ENCODE measurements at regions not wholly inside any gene's neighbourhood (a gene's known extent, or its start where the extent isn't known, plus 50 kb on each side); places are given as distances from the start of the nearest gene placed in this dataset.

- TF ChIP-seq CTCF (IDR thresholded peaks at IDR 0.05; ENCODE audit: low read depth, low read length, poor library complexity, severe bottlenecking), result no peak
- no peak for TF ChIP-seq EZH2phosphoT487 (IDR thresholded peaks at IDR 0.05; ENCODE audit: borderline replicate concordance, low read length)
Measured at GRCh38 chr5:8457187-8458037, 588.5 kb downstream of the MTRR start.
